Caki2 (cell line): ENCODE measurements at regions not wholly inside any gene's neighbourhood (a gene's known extent, or its start where the extent isn't known, plus 50 kb on each side); places are given as distances from the start of the nearest gene placed in this dataset.
A peak's percentile ranks its signal among the peaks of the same experiment; 100 is the strongest.
"Not testable (repeated sequence)": the region's sequence is repeated elsewhere in the genome, so short reads cannot be mapped to it uniquely, and the experiment has no call there.

Source experiments
- DNase-seq: peaks from one replicate; pipeline ENCODE4 v3.0.0-alpha.2; 2015; ENCODE audit warnings: low read depth
- in situ Hi-C: cut with HindIII; loops from 2 replicates; pipeline ENCODE4 v1.10.0; 2016; ENCODE audit warnings: low sequenced_read_pairs, low pct_unique_long_range_greater_than_20kb, mixed read lengths

DNA sequence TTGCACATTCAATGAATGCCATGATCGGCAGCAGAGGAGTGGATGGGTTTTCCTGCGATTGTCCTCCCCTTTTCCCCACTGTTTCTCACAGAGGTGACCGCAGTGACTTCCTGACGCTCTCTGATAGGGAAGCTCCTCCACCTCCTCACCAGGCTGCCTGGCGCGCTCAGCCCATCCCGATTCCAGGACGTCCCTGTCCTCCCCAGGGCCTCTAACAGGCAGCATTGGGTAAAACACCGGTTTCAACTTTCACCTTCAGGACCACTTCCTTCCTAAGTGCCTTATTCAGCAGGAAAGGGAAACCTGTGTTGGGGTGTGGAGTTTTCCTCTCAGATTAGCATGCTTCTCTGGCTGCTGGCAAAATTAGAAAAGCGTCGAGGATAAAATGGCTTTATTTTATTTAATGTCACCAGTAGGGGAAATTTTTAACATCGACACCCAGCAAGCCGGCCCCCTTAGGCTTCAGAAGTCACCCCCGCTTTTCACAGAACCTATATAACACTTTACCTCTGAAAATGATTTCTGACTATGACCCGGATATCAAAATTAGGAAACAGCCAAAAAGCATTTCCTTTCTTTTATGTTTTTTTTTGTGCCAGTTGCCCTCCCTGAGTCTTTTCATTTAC lies 570.4 kb upstream of the GJE1 start:
- DNase-seq: peak; percentile 38
- in situ Hi-C loops: no loop called here

GRCh38 chr6:141561154-141561553 lies 571.6 kb upstream of the GJE1 start:
- in situ Hi-C loops: no loop called here
- no peak for DNase-seq

DNA sequence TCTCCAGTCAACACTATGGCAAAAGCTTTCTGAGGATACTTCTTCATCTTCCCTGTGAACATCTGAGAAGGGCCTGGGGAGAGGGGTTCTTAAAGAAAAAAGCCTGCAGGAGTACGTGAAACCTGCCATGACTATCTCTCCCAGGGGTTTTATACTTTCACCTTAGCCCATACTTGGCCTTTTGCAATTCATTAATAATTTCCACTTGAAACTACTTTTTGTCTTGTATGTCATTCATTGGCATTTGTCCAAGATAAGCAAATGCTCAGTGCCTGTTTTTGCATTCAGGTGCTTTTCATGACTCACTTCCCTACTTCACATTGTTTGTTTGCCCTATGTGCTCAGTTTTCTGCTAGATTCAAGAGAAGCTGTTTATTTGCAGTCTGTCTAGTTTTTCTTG lies 580.3 kb upstream of the GJE1 start:
- in situ Hi-C loops: no loop called here
- peak; percentile 95 for DNase-seq

GRCh38 chr6:141552031-141552430 lies 580.7 kb upstream of the GJE1 start:
- in situ Hi-C loops: no loop called here
- DNase-seq: no peak

DNA sequence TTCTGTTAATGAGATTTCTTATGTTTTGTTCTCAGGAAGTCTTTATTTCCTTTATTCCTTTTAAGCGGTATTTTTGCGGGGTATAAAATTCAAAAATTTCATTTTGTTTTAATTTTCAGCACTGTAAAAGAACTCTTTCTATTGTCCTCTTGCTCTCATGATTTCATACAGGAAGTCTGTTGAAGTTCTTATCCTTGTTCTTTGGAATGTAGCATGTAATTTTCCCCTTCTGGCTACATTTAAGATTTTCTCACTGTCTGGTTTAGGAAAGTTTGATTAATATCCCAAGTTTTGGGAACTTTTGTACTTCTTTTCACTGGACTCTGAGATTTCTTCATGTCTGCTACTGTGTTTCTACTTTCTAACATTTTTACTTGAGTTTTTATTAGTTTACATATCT lies 581.4 kb upstream of the GJE1 start:
- in situ Hi-C loops: no loop called here

GRCh38 chr6:141550471-141550870 lies 582.3 kb upstream of the GJE1 start:
- no peak for DNase-seq
- in situ Hi-C loops: no loop called here

More for the DNA sequence above, 581.4 kb upstream of the GJE1 start:
- peak; percentile 29 for DNase-seq

DNA sequence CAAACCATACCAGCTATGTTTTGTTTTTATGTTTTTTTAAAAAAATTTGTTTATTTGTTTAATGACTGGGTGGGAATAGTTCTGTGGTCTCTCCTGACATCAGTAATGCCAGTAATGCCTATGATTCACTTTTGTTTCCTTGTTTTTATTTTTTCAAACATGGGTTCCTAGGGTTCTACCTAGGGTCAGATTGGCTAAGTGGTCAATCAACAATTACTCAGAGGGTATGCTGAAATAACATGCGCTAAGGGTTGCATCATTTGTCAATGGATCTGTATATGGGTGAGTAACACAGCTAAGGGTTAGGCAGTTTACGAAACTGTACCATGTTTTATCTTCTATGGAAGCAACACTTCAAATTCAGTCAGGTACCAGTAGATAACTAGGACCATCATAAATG lies 583.8 kb upstream of the GJE1 start:
- in situ Hi-C loops: no loop called here
- DNase-seq: peak; percentile 72

- in situ Hi-C loops: no loop called here
Observed at GRCh38 chr6:141541581-141542324, 591.0 kb upstream of the GJE1 start.

GRCh38 chr6:141540207-141540606 lies 592.5 kb upstream of the GJE1 start:
- peak; percentile 59 for DNase-seq
- in situ Hi-C loops: no loop called here

More at GRCh38 chr6:141541581-141542324, 591.0 kb upstream of the GJE1 start:
- DNase-seq: no peak

GRCh38 chr6:141539617-141540016 lies 593.1 kb upstream of the GJE1 start:
- in situ Hi-C loops: no loop called here

DNA sequence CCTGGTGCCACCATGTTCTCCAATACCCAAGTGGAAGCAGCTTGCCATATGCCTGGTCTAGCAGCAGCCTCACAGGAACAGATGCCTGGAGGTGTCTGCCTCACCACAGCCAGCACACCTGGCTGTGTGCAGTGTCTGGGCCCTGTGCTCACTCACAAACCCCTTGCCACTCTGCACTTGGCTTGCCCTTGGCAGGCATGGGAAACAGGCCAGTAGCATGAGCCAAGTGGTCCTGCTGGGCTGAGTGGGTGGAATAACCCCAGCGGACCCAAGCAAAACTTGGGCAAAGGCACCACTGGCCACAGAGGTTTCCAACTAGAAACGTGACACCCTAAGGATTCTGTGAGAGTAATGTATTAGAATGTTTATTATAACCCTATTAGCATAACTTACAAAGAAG lies 600.5 kb upstream of the GJE1 start:
- in situ Hi-C loops: no loop called here
- no peak for DNase-seq

More at GRCh38 chr6:141539617-141540016, 593.1 kb upstream of the GJE1 start:
- DNase-seq: no peak

GRCh38 chr6:141531040-141531439 lies 601.7 kb upstream of the GJE1 start:
- in situ Hi-C loops: no loop called here
- DNase-seq: no peak

GRCh38 chr6:141528596-141528995 lies 604.1 kb upstream of the GJE1 start:
- no peak for DNase-seq
- in situ Hi-C loops: no loop called here

DNA sequence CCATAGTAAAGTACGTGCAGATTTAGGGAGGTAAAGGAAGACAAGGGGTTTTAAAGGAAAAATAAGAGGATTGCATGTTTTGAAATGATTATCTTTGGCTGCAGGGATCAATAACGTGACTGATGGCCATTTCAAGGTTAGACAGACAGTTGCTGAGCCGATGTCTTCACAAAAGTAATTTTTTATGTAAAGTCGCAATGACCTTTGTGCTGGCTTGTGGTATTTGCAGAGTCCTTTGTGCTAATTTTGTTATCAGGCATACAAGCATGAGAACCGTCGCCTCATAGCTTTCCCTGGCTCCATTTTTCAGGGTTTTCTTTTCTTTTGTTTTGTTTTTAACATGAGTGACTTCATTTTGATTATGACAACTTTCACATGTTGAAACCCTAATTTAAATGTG lies 605.7 kb upstream of the GJE1 start:
- no peak for DNase-seq
- in situ Hi-C loops: no loop called here

GRCh38 chr6:141521440-141521839 lies 611.3 kb upstream of the GJE1 start:
- in situ Hi-C loops: no loop called here

GRCh38 chr6:141513830-141514229 lies 618.9 kb upstream of the GJE1 start:
- no peak for DNase-seq

More at GRCh38 chr6:141521440-141521839, 611.3 kb upstream of the GJE1 start:
- no peak for DNase-seq

GRCh38 chr6:141510803-141511202 lies 621.9 kb upstream of the GJE1 start:
- no peak for DNase-seq
- in situ Hi-C loops: no loop called here

More at GRCh38 chr6:141513830-141514229, 618.9 kb upstream of the GJE1 start:
- in situ Hi-C loops: no loop called here

DNA sequence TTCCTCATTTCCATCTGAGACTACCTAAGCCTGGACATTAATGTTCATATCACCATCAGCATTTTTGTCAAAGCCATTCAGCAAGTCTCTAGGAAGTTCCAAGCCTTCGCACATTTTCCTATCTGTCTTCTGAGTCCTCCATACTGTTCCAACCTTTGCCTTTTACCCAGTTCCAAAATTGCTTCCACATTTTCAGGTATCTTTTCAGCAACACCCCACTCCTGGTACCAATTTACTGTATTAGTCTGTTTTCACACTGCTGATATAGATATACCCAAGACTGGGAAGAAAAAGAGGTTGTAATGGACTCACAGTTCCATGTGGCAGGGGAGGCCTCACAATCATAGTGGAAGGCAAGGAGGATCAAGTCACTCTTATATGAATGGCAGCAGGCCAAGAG lies 626.7 kb upstream of the GJE1 start:
- DNase-seq, in situ Hi-C loops: not testable (repeated sequence)

GRCh38 chr6:141504318-141504717 lies 628.4 kb upstream of the GJE1 start:
- in situ Hi-C loops: not testable (repeated sequence)

GRCh38 chr6:141501616-141502015 lies 631.1 kb upstream of the GJE1 start:
- in situ Hi-C loops: no loop called here
- no peak for DNase-seq

More at GRCh38 chr6:141504318-141504717, 628.4 kb upstream of the GJE1 start:
- DNase-seq: not testable (repeated sequence)
